ENCODE measurements at regions not wholly inside any gene's neighbourhood (a gene's known extent, or its start where the extent isn't known, plus 50 kb on each side); places are given as distances from the start of the nearest gene placed in this dataset.
"Not testable (repeated sequence)": the region's sequence is repeated elsewhere in the genome, so short reads cannot be mapped to it uniquely, and the experiment has no call there.

GRCh38 chr5:34188001-34188822 lies 145.2 kb upstream of the C1QTNF3 start:
- peak in 2 of 6 experiments; percentile 16 to 42 for TF ChIP-seq CTCF (IDR thresholded peaks at IDR 0.05)
- H3K4me3 ChIP-seq; H3K9me3 ChIP-seq (replicated peaks in 1 of 3); intact Hi-C loops (cut with DNase I); H3K27ac ChIP-seq; H3K4me1 ChIP-seq (replicated peaks in 1 of 2); H3K27me3 ChIP-seq; H3K36me3 ChIP-seq (replicated peaks in 1 of 2): not testable (repeated sequence)
- peak; percentile 31 to 66 (median 59) for DNase-seq
- 89 to 97% (median 94%) methylated on average over 7 to 10 of the region's 11 CpGs for WGBS, 4 donors

GRCh38 chr5:34189246-34189645 lies 146.2 kb upstream of the C1QTNF3 start:
- H3K4me1 ChIP-seq (replicated peaks in 1 of 2); H3K9me3 ChIP-seq (replicated peaks in 1 of 3); H3K36me3 ChIP-seq (replicated peaks in 1 of 2); intact Hi-C loops (cut with DNase I); H3K27ac ChIP-seq; H3K4me3 ChIP-seq; H3K27me3 ChIP-seq: not testable (repeated sequence)
- DNase-seq: peak in 4 of 7 donors; percentile 33 to 55 (median 35)
- WGBS, 4 donors: 96 to 97% (median 97%) methylated on average over 16 to 20 of the region's 21 CpGs

- H3K36me3 ChIP-seq (replicated peaks in 1 of 2); H3K9me3 ChIP-seq (replicated peaks in 1 of 3); H3K27ac ChIP-seq; H3K4me1 ChIP-seq (replicated peaks in 1 of 2); intact Hi-C loops (cut with DNase I); H3K27me3 ChIP-seq; H3K4me3 ChIP-seq: not testable (repeated sequence)
- peak in 4 of 7 donors; percentile 22 to 53 (median 36) for DNase-seq
- 96 to 98% (median 97%) methylated on average over 16 of the region's 16 CpGs for WGBS, 4 donors
These were observed 146.9 kb upstream of the C1QTNF3 start for GRCh38 chr5:34189752-34190411.

- intact Hi-C loops (cut with DNase I); H3K36me3 ChIP-seq (replicated peaks in 1 of 2); H3K9me3 ChIP-seq (replicated peaks in 1 of 3); H3K4me3 ChIP-seq; H3K4me1 ChIP-seq (replicated peaks in 1 of 2); H3K27ac ChIP-seq; H3K27me3 ChIP-seq: not testable (repeated sequence)
- WGBS, 4 donors: 95 to 97% (median 96%) methylated on average over 14 to 16 of the region's 16 CpGs
- peak in 6 of 7 donors; percentile 17 to 61 (median 35) for DNase-seq
These were observed 147.5 kb upstream of the C1QTNF3 start for GRCh38 chr5:34190466-34190865.

GRCh38 chr5:34191279-34191744 lies 148.3 kb upstream of the C1QTNF3 start:
- H3K9me3 ChIP-seq (replicated peaks in 1 of 3); H3K27ac ChIP-seq; intact Hi-C loops (cut with DNase I); H3K27me3 ChIP-seq; H3K4me3 ChIP-seq; H3K36me3 ChIP-seq (replicated peaks in 1 of 2); H3K4me1 ChIP-seq (replicated peaks in 1 of 2): not testable (repeated sequence)
- 90 to 91% (median 91%) methylated on average over 17 of the region's 17 CpGs for WGBS, 4 donors
- peak in 6 of 7 donors; percentile 14 to 64 (median 29) for DNase-seq

GRCh38 chr5:34192064-34192922 lies 149.3 kb upstream of the C1QTNF3 start:
- WGBS, 4 donors: 88 to 91% (median 88%) methylated on average over 26 of the region's 26 CpGs
- intact Hi-C loops (cut with DNase I); H3K27ac ChIP-seq; H3K9me3 ChIP-seq (replicated peaks in 1 of 3); H3K4me3 ChIP-seq; H3K27me3 ChIP-seq; H3K36me3 ChIP-seq (replicated peaks in 1 of 2); H3K4me1 ChIP-seq (replicated peaks in 1 of 2): not testable (repeated sequence)
- peak in 6 of 7 donors; percentile 21 to 70 (median 37) for DNase-seq

- H3K27ac ChIP-seq; H3K9me3 ChIP-seq (replicated peaks in 1 of 3); H3K27me3 ChIP-seq; H3K4me1 ChIP-seq (replicated peaks in 1 of 2); intact Hi-C loops (cut with DNase I); H3K4me3 ChIP-seq; H3K36me3 ChIP-seq (replicated peaks in 1 of 2): not testable (repeated sequence)
- peak in 3 of 7 donors; percentile 8 to 28 (median 27) for DNase-seq
- 88 to 92% (median 91%) methylated on average over 10 to 12 of the region's 13 CpGs for WGBS, 4 donors
These were observed 149.9 kb upstream of the C1QTNF3 start for GRCh38 chr5:34192923-34193262.

GRCh38 chr5:34193297-34193696 lies 150.3 kb upstream of the C1QTNF3 start:
- DNase-seq: peak in 4 of 7 donors; percentile 8 to 32 (median 21)
- H3K9me3 ChIP-seq (replicated peaks in 1 of 3); intact Hi-C loops (cut with DNase I); H3K4me3 ChIP-seq; H3K27ac ChIP-seq; H3K36me3 ChIP-seq (replicated peaks in 1 of 2); H3K4me1 ChIP-seq (replicated peaks in 1 of 2); H3K27me3 ChIP-seq: not testable (repeated sequence)
- 96 to 98% (median 97%) methylated on average over 7 of the region's 7 CpGs for WGBS, 4 donors

- H3K4me1 ChIP-seq (replicated peaks in 1 of 2); H3K4me3 ChIP-seq; H3K9me3 ChIP-seq (replicated peaks in 1 of 3); H3K27me3 ChIP-seq; H3K27ac ChIP-seq; DNase-seq; H3K36me3 ChIP-seq (replicated peaks in 1 of 2); intact Hi-C loops (cut with DNase I): not testable (repeated sequence)
- 75 to 84% (median 80%) methylated on average over 2 to 3 of the region's 3 CpGs for WGBS, 4 donors
These were observed 150.8 kb upstream of the C1QTNF3 start for GRCh38 chr5:34193804-34194203.

Measured in adrenal gland (tissue), 9 donors.